Loucy (cell line): ENCODE measurements at regions not wholly inside any gene's neighbourhood (a gene's known extent, or its start where the extent isn't known, plus 50 kb on each side); places are given as distances from the start of the nearest gene placed in this dataset.

Source experiments
- H2AFZ ChIP-seq: fragments of 200-600 bp; sonication (generic); 2 replicates; pipeline ENCODE4 v1.6.0; 2016; ENCODE audit warnings: antibody characterized with exemption, mild to moderate bottlenecking, low read length, moderate library complexity
- H3F3A ChIP-seq: fragments of 200-600 bp; 2 replicates; pipeline ENCODE4 v1.6.0; 2016; ENCODE audit warnings: antibody characterized with exemption, low read depth, mild to moderate bottlenecking
- H3K27me3 ChIP-seq: fragments of 200-600 bp; sonication (generic); 2 replicates; pipeline ENCODE4 v1.6.1; 2014; ENCODE audit warnings: low read length, mild to moderate bottlenecking; ENCODE audit not compliant: insufficient read depth, poor library complexity, severe bottlenecking
- H3K36me3 ChIP-seq: fragments of 200-600 bp; sonication (generic); 2 replicates; pipeline ENCODE4 v1.6.1; 2016; ENCODE audit warnings: low read length; ENCODE audit not compliant: insufficient read depth
- H3K4me1 ChIP-seq: fragments of 200-600 bp; sonication (generic); 2 replicates; pipeline ENCODE4 v1.5.1; 2014; ENCODE audit warnings: low read length, mild to moderate bottlenecking; ENCODE audit not compliant: insufficient read depth, poor library complexity, severe bottlenecking
- H3K4me2 ChIP-seq: fragments of 200-600 bp; sonication (generic); 2 replicates; pipeline ENCODE4 v1.6.0; 2014; ENCODE audit warnings: antibody characterized with exemption, low read length, low read depth, mild to moderate bottlenecking; ENCODE audit not compliant: poor library complexity, severe bottlenecking
- H3K4me3 ChIP-seq: fragments of 200-600 bp; sonication (generic); 2 replicates; pipeline ENCODE4 v1.5.1; 2014; ENCODE audit warnings: low read length, mild to moderate bottlenecking, mixed read lengths; ENCODE audit not compliant: poor library complexity, severe bottlenecking
- H3K79me2 ChIP-seq: fragments of 200-600 bp; sonication (generic); 2 replicates; pipeline ENCODE4 v1.6.1; 2014; ENCODE audit warnings: low read length; ENCODE audit not compliant: insufficient read depth
- H3K9ac ChIP-seq: fragments of 200-600 bp; sonication (generic); 2 replicates; pipeline ENCODE4 v1.6.0; 2014; ENCODE audit warnings: mild to moderate bottlenecking, low read depth, low read length, moderate library complexity; ENCODE audit not compliant: poor library complexity, severe bottlenecking
- H3K9me2 ChIP-seq: fragments of 200-600 bp; sonication (generic); replicated peaks from 2 replicates; pipeline ENCODE4 v1.6.1; 2016; ENCODE audit warnings: low read depth, low read length, mixed read lengths
- H3K9me3 ChIP-seq: fragments of 200-600 bp; sonication (generic); 2 replicates; pipeline ENCODE4 v1.6.1; 2014; ENCODE audit warnings: mild to moderate bottlenecking, antibody characterized with exemption, low read length, low read depth; ENCODE audit not compliant: insufficient read depth
- H4K20me1 ChIP-seq: fragments of 200-600 bp; sonication (generic); 2 replicates; pipeline ENCODE4 v1.6.0; 2014; ENCODE audit warnings: antibody characterized with exemption, low read length, mild to moderate bottlenecking; ENCODE audit not compliant: insufficient read depth, poor library complexity, severe bottlenecking
- CTCF ChIP-seq: fragments of 200-600 bp; sonication (generic); conservative IDR thresholded peaks from 2 replicates; pipeline ENCODE4 v1.5.1; 2014; ENCODE audit warnings: mild to moderate bottlenecking, antibody characterized with exemption, low read length
- EZH2phosphoT487 ChIP-seq: fragments of 200-600 bp; IDR thresholded peaks from 2 replicates; pipeline ENCODE4 v1.6.1; 2018; ENCODE audit warnings: antibody characterized with exemption, mild to moderate bottlenecking, moderate library complexity, borderline replicate concordance

GRCh38 chr1:182275271-182275670 lies 116.3 kb downstream of the GLUL start:
- H4K20me1 ChIP-seq: no peaks in the 10 kb centered on the region
- no peak overlapping the region for H3K9ac ChIP-seq
- H3K9me2 ChIP-seq: no peaks in the 10 kb centered on the region
- peaks cover 13% of the 10 kb centered on the region for H3K4me1 ChIP-seq
- H3K36me3 ChIP-seq: no peaks in the 10 kb centered on the region
- no peaks in the 10 kb centered on the region for H3K79me2 ChIP-seq
- no peaks in the 10 kb centered on the region for H3K27me3 ChIP-seq
- no peak overlapping the region for H2AFZ ChIP-seq
- H3F3A ChIP-seq: no peaks in the 10 kb centered on the region
- no peak overlapping the region for H3K4me2 ChIP-seq
- H3K9me3 ChIP-seq: no peaks in the 10 kb centered on the region
- TF ChIP-seq EZH2phosphoT487 (no peak), CTCF (no peak)
- H3K4me3 ChIP-seq: no peak overlapping the region

DNA sequence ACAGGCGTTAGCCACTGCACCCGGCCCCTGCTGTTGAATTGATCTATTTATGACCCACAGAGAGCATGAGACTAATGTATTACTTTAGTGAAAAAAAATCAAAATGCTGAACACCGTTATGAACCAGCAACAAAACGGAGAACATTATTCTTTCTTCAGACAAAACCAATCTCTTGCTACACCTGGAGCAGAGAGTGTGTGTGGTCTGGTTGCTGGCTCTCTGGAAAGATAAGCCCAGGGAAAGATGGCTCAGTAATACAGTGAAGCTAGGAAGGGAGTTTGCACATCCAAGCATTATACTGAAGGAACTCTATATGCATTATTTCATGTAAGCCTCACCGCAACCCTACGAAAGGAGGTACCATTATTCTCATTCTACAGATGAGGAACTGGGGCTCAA lies 117.0 kb downstream of the GLUL start:
- Histone ChIP-seq H2AFZ (no peak overlapping the region), H3K4me1 (peaks cover 13% of the 10 kb centered on the region), H3K4me2 (no peak overlapping the region), H3K79me2 (no peaks in the 10 kb centered on the region), H4K20me1 (no peaks in the 10 kb centered on the region), H3F3A (no peaks in the 10 kb centered on the region), H3K27me3 (no peaks in the 10 kb centered on the region), H3K36me3 (no peaks in the 10 kb centered on the region), H3K9ac (no peak overlapping the region), H3K9me3 (no peaks in the 10 kb centered on the region), H3K9me2 (no peaks in the 10 kb centered on the region), H3K4me3 (no peak overlapping the region)
- TF ChIP-seq CTCF (no peak), EZH2phosphoT487 (no peak)

DNA sequence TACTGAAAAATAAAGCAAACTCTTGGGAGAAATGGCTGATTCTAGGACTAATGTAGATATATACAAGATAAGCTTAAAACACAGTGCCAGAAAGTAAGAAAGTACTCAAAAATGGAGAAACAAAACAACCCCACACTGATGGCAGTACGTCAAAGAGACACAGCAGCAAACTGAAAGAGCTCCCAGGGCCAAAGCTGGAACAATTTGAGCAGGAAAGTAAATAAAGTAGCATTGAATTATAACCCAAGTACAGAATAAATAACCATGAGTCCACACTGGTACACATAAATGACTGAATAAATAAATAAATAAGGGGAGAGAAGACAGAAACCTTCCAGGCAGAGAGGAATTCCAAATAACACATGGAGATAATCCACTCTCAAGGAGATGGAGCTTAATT lies 120.9 kb downstream of the GLUL start:
- Histone ChIP-seq H3K9me3 (no peaks in the 10 kb centered on the region), H3K4me1 (peaks cover 39% of the 10 kb centered on the region), H3F3A (no peaks in the 10 kb centered on the region), H2AFZ (peak overlapping the region; percentile 42; the same call in 1 of the 2 replicates), H3K79me2 (no peaks in the 10 kb centered on the region), H3K9ac (no peak overlapping the region), H3K36me3 (no peaks in the 10 kb centered on the region), H3K9me2 (no peaks in the 10 kb centered on the region), H3K4me3 (no peak overlapping the region), H3K4me2 (no peak overlapping the region), H3K27me3 (no peaks in the 10 kb centered on the region), H4K20me1 (no peaks in the 10 kb centered on the region)
- no peak for TF ChIP-seq CTCF
- TF ChIP-seq EZH2phosphoT487: no peak
